Thyroid gland (tissue), 4 donors: ENCODE measurements at regions not wholly inside any gene's neighbourhood (a gene's known extent, or its start where the extent isn't known, plus 50 kb on each side); places are given as distances from the start of the nearest gene placed in this dataset.

Experiments
- DNase-seq, 2 donors: peaks; one replicate each; pipeline ENCODE4 v3.0.0-alpha.2; 2019
- H3K27ac ChIP-seq, 3 donors: fragments of 200-600 bp; sonication (generic); 1 replicate in 2 of 3; 2 replicates in 1 of 3; pipeline ENCODE4 v1.5.1; 2016 to 2019; ENCODE audit warnings: mild to moderate bottlenecking in 1 of 3, moderate library complexity in 1 of 3
- H3K27me3 ChIP-seq: fragments of 200-600 bp; sonication (generic); one replicate; pipeline ENCODE4 v1.5.1; 2019
- H3K36me3 ChIP-seq, 2 donors: fragments of 200-600 bp; sonication (generic); one replicate each; pipeline ENCODE4 v1.5.1; 2016 to 2019
- H3K4me1 ChIP-seq, 2 donors: fragments of 200-600 bp; sonication (generic); one replicate each; pipeline ENCODE4 v1.5.1; 2017 to 2019
- H3K4me3 ChIP-seq, 3 donors: fragments of 200-600 bp; sonication (generic); replicated peaks in 1 of 3; 1 replicate in 2 of 3; 2 replicates in 1 of 3; pipeline ENCODE4 v1.5.1; 2016; ENCODE audit warnings: mild to moderate bottlenecking in 1 of 3
- H3K9me3 ChIP-seq: fragments of 200-600 bp; sonication (generic); one replicate; pipeline ENCODE4 v1.5.1; 2017
- POLR2A ChIP-seq, 2 donors: fragments of 450-650 bp; IDR thresholded peaks; one replicate each; pipeline ENCODE4 v1.6.1; 2017; ENCODE audit warnings: antibody characterized with exemption in 2 of 2, mild to moderate bottlenecking in 2 of 2, moderate library complexity in 1 of 2
- WGBS, 2 donors: methylation state at CpG; one replicate each; pipeline ENCODE4 v1.1.5; 2017; 5-methylcytosine and 5-hydroxymethylcytosine counted together
- intact Hi-C: fragments of 100-400 bp; cut with DNase I; formaldehyde crosslinking; loops from one replicate; pipeline ENCODE4 v1.15.1; 2023
- TF ChIP-seq, protein P1 (sequence below), 6 experiments: fragments of 200-600 bp in 3 of 6; fragments of 450-650 bp in 3 of 6; sonication (generic) in 3 of 6; IDR thresholded peaks; one replicate each; pipeline ENCODE4 v1.5.1; 2016 to 2019; ENCODE audit warnings: antibody characterized with exemption in 6 of 6, mild to moderate bottlenecking in 2 of 6, inconsistent platforms in 1 of 6, moderate library complexity in 1 of 6

DNA sequence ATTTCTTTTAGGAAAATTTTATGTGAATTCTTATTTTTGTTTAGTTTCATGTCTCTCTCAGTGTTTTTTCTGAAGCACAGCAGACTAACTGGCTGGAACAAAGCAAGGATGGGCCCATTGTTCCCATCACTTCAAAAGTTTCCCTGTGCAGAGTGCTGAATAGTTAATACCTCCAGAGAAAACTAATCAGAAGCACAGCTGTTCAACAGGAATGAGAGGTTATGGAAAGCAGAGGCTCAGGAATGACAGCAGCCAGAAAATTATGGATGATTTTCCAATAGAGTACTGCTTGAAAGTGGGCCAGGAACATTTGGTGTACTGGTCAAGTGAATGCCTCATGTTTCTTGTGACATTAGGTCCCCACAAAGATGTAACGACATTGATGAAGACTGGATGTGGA, 173.0 kb upstream of the TARS1 start:
- Histone ChIP-seq H3K4me1 (no peaks in the 10 kb centered on the region), H3K9me3 (no peaks in the 10 kb centered on the region), H3K27ac (no peak overlapping the region), H3K36me3 (no peaks in the 10 kb centered on the region), H3K4me3 (no peak overlapping the region), H3K27me3 (no peaks in the 10 kb centered on the region)
- intact Hi-C loops, result no loop called here
- DNase-seq, result no peak
- 83 to 85% methylated on average over 1 of the region's 1 CpG for WGBS, 2 donors
- TF ChIP-seq POLR2A (IDR thresholded peaks at IDR 0.05), result no peak
- TF ChIP-seq, protein P1, sequence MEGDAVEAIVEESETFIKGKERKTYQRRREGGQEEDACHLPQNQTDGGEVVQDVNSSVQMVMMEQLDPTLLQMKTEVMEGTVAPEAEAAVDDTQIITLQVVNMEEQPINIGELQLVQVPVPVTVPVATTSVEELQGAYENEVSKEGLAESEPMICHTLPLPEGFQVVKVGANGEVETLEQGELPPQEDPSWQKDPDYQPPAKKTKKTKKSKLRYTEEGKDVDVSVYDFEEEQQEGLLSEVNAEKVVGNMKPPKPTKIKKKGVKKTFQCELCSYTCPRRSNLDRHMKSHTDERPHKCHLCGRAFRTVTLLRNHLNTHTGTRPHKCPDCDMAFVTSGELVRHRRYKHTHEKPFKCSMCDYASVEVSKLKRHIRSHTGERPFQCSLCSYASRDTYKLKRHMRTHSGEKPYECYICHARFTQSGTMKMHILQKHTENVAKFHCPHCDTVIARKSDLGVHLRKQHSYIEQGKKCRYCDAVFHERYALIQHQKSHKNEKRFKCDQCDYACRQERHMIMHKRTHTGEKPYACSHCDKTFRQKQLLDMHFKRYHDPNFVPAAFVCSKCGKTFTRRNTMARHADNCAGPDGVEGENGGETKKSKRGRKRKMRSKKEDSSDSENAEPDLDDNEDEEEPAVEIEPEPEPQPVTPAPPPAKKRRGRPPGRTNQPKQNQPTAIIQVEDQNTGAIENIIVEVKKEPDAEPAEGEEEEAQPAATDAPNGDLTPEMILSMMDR (IDR thresholded peaks at IDR 0.05), result no peak

DNA sequence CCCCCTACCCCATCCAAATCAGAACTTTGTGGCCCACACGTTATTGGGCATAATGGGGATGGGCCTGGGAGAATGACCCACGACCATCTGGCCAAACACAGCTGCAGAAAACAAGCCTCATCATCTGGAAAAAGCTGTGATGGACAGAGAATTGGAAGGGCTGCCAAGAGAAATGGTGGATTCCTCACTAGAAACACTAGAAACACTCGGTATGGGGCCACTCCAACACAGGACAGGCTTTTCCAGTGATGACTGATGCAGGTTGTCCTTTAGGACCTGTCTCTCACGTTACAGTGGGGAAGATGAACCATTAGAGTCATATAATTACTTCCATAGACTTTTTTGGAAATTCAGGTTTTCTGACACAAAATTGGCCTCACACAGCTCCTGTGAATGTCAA, 172.4 kb upstream of the TARS1 start:
- Histone ChIP-seq H3K36me3 (no peaks in the 10 kb centered on the region), H3K27me3 (no peaks in the 10 kb centered on the region), H3K27ac (no peak overlapping the region), H3K4me3 (no peak overlapping the region), H3K4me1 (no peaks in the 10 kb centered on the region), H3K9me3 (no peaks in the 10 kb centered on the region)
- WGBS, 2 donors, result 76% methylated on average over 4 of the region's 4 CpGs
- intact Hi-C loops, result no loop called here
- TF ChIP-seq, protein P1 (IDR thresholded peaks at IDR 0.05), result no peak
- TF ChIP-seq POLR2A (IDR thresholded peaks at IDR 0.05), result no peak
- no peak for DNase-seq

DNA sequence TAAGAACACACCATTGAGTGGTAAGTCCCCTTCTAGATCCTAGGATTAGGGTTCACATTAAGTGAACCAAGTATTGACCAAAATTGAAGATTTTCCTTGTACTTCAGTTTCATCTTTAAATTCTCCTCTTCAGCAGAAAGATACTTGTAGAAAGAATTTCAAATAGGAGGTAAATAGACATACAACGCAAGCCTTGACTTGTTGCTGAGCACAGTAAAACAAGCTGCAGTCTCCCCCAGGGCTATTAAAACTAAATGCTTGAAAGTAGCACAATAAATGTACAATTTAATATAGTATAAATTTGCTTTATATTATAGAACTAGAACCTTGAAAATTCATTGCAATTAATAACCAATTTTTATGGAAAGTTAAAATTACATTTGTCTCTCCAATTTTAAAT, 170.1 kb upstream of the TARS1 start:
- 47 to 91% methylated on average over 1 of the region's 1 CpG for WGBS, 2 donors
- Histone ChIP-seq H3K4me3 (no peak overlapping the region), H3K9me3 (no peaks in the 10 kb centered on the region), H3K4me1 (no peaks in the 10 kb centered on the region), H3K36me3 (no peaks in the 10 kb centered on the region), H3K27ac (no peak overlapping the region), H3K27me3 (no peaks in the 10 kb centered on the region)
- TF ChIP-seq, protein P1 (IDR thresholded peaks at IDR 0.05), result no peak
- no peak for TF ChIP-seq POLR2A (IDR thresholded peaks at IDR 0.05)
- intact Hi-C loops, result no loop called here
- DNase-seq, result no peak

DNA sequence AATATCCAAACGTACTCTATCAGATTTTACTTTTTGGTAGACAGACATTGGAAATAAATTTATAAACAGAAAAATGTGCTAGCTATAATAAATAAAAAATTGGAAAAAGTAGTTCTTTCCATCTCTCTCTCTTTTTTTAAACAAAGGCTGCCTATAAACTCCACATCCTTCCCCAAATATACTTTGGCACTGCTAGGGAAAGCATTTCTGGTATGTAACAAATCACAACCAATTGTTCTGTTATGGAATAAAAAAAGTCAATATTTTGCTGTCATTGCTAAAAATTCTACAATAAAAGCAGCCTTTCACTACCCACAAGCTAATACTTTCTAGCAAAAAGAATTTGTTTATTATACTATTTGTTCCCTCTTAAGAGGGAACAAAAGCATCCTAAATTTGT, 169.2 kb upstream of the TARS1 start:
- no peaks in the 10 kb centered on the region for H3K27me3 ChIP-seq
- TF ChIP-seq POLR2A (IDR thresholded peaks at IDR 0.05), result no peak
- TF ChIP-seq, protein P1 (IDR thresholded peaks at IDR 0.05), result no peak
- H3K4me1 ChIP-seq, result peaks cover 0 to 7% of the 10 kb centered on the region in 2 donors
- intact Hi-C loops, result no loop called here
- no peak for DNase-seq
- no peaks in the 10 kb centered on the region for H3K36me3 ChIP-seq
- H3K27ac ChIP-seq, result no peak overlapping the region
- H3K9me3 ChIP-seq, result no peaks in the 10 kb centered on the region
- no peak overlapping the region for H3K4me3 ChIP-seq
- 78 to 80% methylated on average over 1 of the region's 1 CpG for WGBS, 2 donors

DNA sequence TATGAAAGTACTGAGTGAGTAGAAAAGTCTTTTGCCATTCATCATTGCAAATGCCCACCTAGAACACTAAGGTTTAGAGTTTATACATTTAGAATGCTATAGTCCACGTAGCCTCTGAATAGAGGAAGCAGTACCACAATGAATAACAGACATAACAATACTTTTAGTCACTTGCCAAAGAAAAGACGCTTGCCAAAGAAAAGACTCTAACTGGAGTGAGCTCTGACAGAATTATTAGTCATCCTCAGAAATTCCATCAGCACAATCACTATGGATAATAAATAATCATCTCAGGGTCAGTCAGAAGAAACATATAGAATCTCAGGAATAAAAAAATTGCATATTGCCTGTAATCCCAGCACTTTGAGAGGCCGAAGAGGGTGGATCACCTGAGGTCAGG, 168.5 kb upstream of the TARS1 start:
- no peak for DNase-seq
- Histone ChIP-seq H3K9me3 (no peaks in the 10 kb centered on the region), H3K27me3 (no peaks in the 10 kb centered on the region), H3K27ac (no peak overlapping the region), H3K4me1 (peaks cover 0 to 12% of the 10 kb centered on the region in 2 donors), H3K4me3 (no peak overlapping the region), H3K36me3 (no peaks in the 10 kb centered on the region)
- TF ChIP-seq POLR2A (IDR thresholded peaks at IDR 0.05), result no peak
- TF ChIP-seq, protein P1 (IDR thresholded peaks at IDR 0.05), result no peak
- intact Hi-C loops, result no loop called here
- WGBS, 2 donors, result 69% methylated on average over 3 of the region's 3 CpGs
